ENCODE measurements at regions not wholly inside any gene's neighbourhood (a gene's known extent, or its start where the extent isn't known, plus 50 kb on each side); places are given as distances from the start of the nearest gene placed in this dataset.

DNA sequence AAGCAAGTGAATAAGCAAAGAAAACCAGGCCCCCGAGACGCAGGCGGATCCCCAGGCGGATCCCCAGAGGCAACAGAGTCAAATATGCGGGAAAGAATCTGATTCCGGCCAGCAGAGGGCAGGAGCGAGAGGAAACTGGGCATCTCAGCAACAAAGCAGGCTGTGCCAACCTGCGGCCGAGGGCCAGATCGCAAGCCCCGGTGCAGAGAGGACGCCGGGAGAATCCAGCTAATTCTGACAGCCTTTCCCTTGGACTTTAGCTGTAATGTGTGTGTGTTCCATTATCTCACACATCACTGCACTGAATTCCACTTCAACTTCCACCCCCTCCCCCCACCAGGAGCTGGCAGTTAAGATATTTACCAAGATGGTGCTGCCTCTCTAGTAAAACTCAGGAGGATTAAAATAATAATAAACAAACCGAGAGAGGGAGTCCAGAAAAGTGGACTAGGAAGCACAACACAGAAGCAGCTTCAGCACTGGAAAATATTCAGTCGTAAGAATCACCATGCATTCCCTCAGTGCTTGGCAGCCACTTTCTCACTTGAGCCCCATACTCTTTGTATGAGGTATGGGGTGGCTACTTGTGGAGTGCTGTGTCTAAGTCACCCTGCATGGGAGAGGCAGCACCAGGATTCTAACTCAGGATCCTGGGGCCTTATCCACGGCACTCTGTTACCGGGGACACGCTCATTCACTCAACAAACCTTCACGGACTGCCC lies 66.2 kb upstream of the SNX9 start:
- DNase-seq (ENCODE audit: low read depth), result peak; percentile 84

DNA sequence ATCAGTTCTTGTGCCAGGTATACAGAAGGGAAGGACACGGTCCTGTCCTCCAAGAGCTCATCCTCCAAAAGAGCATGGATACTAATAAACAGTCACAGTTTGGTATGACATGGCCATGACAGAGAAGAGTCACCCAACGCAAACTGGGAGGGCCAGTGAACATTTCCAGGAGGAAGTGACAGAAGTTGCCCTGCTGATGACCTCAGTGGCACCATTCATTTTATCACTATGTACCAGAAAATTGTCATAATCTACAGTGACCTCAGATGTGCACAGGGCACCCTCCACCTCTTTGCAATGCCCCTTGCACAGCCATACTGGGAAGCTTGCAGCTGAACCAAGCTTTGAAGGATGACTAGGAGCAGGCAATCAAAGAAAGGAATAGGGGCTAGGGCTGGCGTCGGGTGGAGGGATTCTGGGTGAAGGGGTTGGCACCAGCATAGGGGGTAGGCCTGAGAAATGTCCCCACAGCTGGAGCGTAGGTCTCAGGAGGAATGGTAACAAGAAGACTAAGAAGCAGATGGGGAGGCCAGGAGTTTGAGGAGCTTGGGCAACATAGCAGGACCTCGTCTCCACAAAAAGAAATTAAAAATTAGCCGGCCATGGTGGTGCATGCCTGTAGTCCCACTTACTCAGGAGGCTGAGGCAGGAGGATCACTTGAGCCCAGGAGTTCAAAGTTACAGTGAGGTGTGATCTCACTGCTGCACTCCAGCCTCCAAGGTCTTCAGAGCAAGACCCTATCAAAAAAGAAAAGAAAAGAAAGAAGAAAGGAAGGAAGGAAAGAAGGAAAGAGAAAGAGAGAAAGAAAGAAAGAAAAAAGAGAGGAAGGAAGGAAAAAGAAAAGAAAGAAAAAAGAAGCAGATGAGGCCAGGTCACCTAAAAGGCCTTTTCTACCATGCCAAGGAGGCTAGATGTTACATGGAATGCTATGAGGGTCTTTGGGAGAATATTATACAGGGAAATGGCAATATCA lies 65.3 kb upstream of the SNX9 start:
- DNase-seq (ENCODE audit: low read depth), result no peak

DNA sequence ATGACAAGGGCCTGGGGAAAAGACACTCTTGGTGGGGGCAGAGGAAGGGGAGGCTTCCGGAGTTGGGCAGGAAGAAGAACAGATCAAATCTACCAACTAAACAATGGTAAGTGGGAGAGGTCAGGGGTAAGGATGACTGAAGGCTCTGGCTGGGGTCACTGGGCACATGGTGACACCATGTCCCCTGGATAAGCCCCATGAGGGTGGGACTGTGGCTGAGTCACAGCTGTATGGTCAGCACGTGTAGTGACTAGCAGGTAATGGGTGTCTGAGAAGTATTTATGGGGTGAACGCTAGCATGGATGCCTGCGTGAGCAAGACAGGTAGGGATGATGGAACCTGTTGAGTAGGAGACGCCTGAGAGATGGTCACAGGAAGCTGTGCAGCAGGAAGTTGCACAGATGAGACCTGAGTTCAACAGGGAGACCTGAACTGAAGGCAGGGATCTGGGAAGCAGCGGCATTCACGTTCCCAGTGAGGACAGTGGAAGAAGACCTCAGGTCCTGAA lies 64.5 kb upstream of the SNX9 start:
- no peak for DNase-seq (ENCODE audit: low read depth)

DNA sequence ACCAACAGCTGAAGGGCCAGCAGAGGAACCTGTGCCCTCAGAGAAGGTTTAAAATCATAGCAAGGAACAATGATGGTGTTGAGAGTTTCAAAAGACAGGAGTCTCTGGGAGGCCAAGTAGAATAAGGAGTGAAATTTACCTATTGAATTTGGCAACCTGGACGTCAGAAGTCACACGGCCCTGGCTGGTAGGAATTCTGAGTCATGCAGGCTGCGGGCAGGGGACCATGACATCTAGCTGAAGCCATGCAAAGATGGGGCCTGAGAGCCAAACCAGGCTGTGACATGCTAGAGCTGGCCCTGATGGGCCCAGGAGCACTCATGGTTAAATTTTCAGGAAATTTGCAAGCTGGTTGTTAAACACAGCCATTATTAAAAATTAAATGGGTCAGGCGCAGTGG lies 64.0 kb upstream of the SNX9 start:
- no peak for DNase-seq (ENCODE audit: low read depth)

DNA sequence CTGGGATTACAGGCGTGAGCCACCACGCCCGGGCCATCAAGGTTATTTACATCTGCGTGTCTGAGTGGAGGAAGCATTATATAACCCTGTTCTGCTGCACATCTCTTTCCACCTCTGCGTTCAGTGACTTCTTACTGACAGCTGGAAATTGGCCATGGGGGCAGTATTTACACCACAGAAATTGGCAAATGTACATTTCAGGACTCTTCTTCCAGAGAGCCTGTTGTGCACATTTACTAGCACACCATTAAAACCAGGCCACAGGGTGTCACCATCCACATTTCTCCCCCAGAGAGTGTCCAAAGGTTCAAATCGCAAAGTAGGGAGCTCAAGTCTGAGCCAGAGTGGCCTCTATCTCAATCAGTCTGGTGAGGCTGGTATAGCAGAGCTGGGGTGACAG lies 62.9 kb upstream of the SNX9 start:
- DNase-seq (ENCODE audit: low read depth), result peak; percentile 13

DNA sequence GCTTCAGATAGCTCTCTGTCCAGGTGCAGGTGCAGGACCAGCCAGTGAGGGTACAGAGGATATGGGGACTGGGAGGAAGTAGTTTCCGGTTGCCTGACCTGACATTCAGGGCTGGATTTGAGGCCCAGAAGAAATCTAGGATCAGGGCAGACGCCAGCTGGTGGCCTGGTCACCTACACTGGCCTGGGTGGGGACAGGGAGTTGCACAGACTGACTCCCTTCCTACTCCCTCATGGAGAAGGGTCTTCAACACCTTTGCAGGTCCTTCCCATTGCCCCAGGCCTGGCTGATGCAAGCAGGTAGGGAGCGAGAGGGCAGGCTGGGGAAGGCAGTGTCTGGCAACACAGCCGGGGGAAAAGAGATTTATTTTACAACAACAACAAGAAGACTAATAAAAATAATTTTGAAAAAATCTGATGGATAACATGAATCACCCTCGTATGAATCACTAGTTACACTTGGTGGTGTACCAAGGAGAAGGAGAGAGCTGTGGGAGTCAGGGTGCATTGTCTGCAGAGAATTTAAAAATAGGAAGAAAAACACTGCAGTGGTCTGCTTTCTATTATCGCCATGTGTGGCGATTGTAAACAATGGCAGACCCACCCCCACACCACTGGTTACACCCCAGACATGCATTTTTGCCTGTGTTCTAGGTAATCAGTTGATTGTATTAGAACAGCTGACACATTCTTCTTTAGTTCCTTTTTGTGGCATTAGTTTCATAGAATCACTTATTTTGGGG lies 62.3 kb upstream of the SNX9 start:
- peak; percentile 93 for DNase-seq (ENCODE audit: low read depth)

DNA sequence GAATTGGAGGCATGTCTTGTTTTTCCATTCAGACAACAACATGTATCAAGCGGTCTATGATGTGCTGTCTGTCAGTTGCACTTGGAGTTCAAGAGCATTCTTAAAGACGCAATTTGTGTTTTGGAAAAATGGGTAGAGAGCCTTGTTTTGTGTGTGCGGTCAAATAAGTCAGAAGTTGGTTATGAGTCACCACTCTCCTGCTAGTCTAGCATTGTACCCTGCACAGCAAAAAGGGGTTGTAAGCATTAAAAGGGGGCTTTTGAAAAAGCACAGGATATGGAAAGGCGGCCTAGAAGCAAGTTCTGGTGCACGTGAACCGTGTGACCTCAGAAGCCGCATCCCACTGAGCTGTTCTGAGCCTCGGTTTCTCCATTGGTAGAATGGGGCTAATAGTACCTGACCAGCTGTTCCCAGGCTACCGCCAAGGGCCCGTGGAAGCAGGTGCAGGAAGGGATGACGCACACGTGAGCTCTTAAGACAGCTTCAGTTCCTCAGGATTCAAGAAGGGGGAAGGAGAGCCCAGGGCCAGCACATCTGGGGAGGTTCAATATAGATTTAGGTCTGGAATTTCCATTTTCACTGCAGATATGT lies 61.6 kb upstream of the SNX9 start:
- DNase-seq (ENCODE audit: low read depth), result peak; percentile 83

DNA sequence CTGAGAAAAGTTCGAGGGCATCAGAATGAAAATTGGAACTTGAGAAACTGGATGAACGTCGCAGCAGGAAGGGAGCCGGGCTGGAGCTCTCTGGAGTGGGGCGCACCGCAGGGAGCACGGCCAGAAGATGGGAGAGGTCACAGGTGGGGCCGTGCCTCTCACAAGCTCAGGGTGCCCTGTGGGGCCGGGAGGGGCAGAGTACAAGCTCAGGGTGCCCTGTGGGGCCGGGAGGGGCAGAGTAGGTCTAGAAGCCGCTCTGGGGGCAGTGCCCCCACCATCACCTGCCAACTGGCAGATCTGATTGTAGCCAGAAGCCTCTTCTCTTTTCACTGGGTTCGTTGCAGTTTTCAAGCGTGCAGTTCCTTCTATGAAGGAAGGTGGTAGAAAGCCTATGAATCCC lies 61.1 kb upstream of the SNX9 start:
- DNase-seq (ENCODE audit: low read depth), result no peak

DNA sequence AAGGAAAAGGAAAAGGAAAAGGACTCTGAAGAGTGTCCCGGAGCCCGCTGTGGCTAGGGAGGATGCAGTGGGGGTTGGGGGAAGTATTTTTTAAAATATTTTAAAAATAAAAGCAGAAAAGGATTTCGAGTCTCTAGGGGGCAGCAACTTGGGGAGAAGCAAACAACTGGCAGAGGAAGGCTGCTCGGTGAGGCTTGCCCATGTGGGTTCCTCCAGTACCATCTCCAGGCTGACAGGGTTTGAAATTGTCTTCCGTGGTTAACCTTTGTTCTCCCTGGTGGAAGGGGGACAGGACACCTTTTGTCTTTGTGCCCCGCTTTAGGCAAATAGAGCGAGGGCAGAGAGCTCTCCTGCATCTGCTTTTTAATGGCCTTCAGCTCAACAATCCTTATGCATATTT lies 60.4 kb upstream of the SNX9 start:
- peak; percentile 13 for DNase-seq (ENCODE audit: low read depth)

DNA sequence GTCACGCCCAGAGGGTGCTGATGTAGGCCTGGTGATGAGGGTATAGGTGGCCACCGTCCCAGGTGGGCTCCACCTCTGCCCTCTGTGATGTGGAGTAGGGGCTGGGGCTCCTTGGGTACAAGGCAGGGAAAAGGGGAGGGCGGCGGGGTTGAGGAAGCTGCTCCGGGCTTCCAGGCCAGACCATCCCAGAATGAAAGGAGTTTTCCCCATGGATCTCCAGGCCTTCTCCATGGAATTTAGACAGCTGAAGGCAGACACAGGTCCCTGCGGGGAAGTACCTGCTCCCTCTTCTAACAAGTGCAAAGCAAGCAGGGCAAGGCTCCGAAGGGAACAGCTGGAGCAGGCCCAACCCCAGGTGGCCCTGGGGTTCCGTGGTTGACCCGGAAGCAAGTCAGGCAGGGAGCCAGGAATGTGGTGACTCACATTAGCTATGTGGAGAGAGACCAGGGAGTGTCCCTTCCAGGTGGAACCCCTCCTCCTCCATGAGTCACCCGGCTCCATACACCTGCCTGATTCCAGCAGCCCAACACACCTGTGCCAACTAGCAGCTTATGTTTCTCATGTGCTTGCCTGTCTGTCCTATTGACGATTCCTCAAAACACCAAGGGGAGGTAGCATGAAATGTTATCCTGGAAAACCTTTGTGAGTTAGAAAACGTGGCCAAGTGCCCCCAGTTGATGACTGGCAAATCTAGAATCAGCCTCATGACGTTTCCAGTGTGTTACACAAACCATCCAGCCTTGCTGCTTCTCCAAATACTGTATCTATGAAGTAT lies 59.7 kb upstream of the SNX9 start:
- peak; percentile 60 for DNase-seq (ENCODE audit: low read depth)

DNA sequence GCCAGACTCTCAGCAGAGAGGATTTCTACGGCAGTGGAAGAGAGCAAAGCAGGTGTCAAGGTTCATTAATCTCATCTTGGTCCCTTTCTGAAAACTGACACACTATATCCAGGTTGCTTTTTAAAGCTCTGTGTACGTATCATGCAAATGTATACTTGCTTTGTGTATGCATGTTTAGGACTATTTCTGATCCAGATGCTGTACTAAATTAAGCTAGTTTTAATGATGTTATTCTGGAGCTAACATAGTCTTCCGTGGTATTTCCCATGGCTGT lies 59.2 kb upstream of the SNX9 start:
- no peak for DNase-seq (ENCODE audit: low read depth)

DNA sequence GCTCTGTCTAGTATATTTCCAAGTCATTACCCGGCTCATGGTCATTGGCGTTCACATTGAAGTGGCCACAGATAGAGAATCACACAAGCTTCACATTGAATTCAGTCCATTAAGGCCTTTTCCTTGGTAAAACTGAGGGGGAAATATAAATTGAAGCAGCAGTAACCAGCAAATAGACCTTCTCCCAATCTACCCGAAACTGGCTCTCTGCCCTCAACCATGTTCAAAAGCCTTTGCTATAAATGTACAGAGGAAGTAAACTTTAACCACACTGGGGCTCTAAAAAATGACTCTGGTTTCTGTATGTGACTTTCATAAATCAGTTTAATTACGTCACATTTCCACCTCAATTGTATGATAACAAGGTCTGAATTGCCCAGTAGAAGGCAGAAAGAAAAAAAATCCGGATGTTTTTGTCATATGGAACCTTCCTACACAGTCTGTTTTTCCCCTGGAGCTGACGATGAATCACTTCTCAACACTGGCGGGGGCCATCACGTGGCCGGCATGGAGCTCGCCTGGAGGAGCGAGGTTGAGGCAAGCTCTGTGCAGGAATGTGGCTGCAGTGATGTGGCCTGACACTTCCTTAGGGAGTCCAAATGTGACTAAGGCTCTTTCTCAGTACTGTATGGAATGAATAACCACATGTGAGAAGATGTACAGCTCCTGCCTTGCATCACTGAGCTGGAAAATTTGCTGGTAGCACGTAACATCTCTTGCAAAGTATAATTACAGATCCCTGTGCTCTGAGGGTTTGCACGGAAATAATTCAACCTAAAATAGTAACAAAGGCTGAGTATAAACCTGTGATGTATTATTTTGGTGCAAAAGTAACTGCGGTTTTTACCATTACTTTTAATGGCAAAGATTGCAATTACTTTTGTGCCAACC lies 58.6 kb upstream of the SNX9 start:
- peak; percentile 100 for DNase-seq (ENCODE audit: low read depth)

DNA sequence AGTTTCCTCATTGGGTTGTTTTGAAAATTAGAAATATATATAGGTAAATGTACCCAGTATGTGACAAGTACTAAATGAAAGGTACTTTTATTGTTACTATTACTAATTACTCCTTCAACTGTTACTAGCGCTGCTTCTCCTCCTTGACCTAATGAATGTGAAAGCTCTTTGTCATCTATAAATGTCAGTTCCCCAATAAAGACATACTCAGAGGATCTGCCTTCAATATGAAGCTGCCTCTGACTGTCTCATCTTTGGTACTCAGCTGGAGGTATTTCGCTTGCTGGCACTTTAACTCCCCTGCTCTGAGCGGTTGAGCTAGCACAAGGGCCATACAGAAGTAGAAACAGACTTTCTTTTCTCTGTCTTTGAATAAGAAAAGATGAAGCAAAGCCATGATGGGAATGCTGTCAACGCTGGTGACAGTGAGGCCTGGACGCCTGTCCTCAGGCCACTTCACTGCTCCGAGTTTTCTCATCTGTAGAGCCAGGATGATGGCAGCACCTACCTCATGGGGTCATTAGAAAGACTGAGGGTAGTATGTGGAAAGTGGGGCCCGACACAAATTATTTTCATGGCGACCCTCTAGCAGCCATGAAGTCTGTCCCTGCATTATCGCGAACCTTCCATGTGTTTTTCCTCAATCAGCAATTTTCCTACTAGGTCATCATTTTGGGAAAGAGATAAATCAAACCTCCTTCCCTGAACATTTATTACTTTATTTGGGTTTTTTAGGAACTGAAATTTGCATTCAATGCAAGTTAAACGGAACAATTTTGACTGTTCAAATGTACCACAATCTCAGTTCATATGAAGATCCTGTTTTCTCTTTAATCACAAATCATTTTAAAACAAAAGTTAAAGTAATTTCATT lies 55.9 kb upstream of the SNX9 start:
- no peak for DNase-seq (ENCODE audit: low read depth)

DNA sequence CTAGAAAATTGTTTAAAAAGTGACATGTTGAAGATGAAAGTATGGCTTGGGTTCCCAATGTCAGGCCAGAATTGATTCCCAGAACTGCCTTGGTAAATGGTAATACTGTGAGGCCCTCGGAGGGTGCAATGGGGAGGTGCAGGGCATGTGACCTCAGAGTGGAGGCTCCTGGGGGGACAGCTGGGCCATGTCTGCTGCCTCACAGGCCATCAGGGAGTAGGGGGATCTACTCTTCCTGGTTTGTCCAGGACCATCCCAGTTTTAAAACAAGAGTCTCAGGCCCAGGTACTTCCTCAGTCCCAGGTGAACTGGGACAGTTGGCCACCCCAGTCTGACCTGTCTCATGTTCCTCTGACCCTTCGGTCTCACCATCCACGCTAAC lies 55.3 kb upstream of the SNX9 start:
- DNase-seq (ENCODE audit: low read depth), result no peak

DNA sequence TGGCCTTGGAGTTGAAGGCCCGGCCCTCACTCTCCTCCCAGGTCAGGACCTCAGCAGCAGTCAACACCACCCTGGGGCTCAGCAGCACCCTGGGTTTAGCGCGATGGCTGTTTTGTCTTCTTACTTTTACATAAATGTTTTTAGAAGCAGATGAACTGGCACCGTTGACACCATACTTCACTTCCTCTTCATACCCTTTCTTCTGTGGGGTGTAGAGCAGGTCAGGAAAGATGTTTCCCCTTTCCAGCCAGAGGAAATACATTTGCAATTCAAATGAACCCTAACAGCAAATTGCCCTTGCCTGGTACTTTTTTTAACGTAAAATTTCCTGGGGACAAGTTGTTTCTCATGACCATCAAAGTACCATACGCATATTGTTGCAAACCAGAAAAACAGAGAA lies 54.7 kb upstream of the SNX9 start:
- no peak for DNase-seq (ENCODE audit: low read depth)

DNA sequence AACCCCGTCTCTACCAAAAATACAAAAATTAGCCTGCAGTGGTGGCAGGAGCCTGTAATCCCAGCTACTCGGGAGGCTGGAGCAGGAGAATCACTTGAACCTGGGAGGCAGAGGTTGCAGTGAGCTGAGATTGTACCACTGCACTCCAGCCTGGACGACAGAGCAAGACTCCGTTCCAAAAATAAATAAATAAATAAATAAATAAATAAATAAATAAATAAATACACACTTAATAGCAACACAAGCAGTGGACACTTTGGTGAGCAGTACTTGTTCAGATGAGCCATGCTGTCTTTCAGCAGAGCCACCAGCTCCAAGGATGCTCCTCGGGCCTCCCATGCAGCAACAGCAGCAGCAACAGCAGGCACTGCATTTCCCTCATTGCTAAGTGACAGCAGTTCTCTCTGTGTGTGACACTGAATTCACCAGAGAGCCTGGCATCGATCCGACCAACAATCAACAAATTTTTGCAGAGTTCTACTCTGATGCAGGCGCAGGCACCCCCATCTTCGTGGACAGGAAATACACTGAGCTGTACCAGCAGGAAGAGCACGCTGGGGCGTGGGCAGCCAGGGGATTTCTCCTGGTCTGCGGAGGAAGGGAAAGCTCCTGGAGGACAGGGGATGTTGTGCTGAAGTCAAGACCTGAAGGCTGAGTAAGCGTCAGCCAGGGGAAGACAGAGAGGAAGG lies 54.0 kb upstream of the SNX9 start:
- no peak for DNase-seq (ENCODE audit: low read depth)

DNA sequence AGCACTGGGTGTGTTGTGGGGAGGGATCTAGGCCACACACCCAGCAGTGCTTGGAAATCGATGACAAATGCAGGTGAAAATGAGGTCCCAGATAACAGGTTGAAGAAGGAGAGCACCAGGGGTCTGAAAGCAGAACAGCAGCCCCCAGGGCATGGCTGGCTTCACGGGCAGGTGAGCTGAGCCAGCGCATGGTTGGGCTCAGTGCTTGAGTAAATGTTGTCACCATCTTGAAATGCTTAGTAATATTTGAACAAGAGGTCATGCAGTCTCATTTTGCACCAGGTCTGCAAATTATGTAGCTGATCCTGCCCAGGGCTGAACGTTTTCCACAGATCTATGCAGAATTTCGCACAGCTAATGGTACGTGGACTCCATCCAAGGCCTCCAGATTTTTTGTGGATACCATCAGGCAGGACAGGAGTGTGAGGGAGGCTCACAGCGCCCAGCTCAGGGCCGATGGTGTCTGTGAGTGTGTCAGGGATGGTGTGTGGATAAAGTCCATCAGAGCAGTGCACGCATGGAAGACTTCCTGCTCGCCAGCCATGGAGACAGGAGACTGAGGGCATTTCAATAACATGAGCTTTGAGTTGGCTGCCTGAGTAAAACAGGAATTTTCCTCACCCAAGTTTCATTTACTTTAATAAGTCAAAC lies 53.1 kb upstream of the SNX9 start:
- DNase-seq (ENCODE audit: low read depth), result peak; percentile 35

DNA sequence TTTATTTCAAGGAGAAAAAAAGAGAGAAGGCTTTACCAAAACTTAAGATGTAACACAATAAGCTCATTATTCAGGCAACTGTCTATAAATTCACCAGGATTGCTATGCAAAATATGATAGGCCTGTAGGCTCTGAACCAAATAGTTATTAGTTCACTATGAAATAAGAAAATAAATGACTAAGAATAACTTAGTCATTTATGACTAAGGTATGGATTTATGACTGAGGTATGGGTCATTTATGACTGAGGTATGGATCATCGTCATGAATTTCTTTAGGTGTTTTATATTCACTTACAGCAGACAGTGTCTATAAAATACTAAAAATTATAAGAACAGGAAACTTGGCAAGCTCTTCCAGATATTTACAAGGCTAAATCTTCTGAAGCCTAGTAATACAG lies 52.1 kb upstream of the SNX9 start:
- DNase-seq (ENCODE audit: low read depth), result peak; percentile 68

Data from EH (cell line).